ENCODE measurements at regions not wholly inside any gene's neighbourhood (a gene's known extent, or its start where the extent isn't known, plus 50 kb on each side); places are given as distances from the start of the nearest gene placed in this dataset.
"Not testable (repeated sequence)": the region's sequence is repeated elsewhere in the genome, so short reads cannot be mapped to it uniquely, and the experiment has no call there.

DNA sequence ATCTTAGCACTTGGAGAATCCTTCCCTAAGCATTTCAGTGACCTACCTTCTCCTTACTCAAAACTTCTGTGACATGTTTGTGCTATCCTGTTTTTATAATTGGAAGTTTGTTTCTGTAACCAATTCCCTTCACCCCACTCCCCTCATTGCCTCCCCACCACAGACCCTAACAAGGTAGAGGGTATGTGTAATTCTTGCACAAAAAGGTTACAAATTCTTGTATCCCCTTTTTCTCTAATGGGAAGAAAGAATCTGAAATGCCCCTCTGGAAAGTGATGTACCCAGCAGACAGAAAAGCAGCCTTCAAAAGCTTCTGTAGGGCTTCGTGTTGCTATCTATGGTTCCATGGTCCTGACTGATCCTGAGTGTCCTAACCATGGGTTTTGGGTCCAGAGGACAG lies 111.7 kb upstream of the TMEM170B start:
- no peak for DNase-seq

DNA sequence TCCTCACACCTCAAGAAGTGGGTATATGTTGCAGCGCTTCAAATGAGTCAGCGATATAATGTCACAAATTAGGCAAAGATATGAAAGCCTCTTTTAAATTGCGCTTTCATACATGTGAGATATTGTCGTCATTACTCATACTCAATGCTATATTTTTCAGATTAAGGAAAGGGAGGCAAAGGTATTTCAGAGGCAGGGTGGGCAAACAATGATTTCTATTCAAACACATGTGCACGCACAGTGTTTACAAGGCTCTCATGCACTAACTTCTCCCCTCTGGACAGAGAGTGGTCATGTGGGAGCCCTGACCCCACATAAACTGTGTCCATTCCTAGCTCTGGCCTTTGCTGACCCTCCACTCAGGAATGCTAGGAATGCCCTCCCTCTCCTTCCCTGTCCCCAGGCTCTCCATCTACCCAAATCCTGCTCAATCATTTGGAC lies 112.1 kb upstream of the TMEM170B start:
- DNase-seq: peak; percentile 41 to 69

DNA sequence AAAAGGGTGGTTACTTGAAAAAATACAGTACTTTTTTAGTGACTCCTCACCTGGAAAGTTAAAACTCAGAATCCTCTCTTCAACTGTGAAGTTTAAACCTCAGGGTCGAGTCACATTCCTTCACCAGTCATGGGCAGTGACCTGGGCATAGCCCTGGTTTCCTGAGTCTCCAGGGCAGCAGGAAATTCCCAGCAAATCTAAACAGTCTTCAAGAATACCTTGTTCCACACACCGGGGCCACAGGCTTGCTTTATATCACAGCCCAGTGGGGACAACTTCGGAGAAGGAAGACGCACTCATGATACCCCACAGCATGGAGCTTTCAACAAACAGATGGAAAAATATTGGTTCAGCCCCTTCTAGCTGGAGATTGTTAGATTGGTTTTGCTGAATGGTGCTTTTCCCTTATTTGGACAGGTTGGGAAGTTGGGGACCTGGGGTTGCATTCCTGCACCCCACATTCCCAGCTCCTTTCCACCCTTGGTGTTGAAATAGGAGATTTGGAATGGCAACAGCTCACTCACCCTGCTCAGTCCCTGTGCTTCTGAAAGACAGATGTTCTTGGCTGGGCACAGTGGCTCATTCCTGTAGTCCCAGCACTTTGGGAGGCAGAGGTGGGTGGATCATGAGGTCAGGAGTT lies 113.0 kb upstream of the TMEM170B start:
- peak in 1 of 2 experiments; percentile 28 for DNase-seq

DNA sequence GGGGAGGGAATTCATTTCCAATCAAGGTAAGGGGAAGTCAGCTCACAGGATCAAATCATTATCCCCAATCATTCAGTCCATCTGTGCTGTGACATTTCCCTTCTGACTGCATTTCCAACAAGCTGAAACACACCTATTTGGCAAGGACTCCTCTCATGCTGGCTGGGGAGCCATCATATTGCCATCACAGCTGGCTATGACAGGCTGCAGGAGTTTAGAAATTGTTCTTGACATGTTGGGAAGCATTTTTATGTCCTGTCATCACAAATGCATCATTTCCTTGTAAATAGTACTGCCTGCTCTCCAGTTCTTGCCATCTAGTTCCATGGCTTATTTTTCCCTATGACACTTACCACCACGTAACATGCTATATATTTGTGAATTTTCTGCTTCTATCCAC lies 113.9 kb upstream of the TMEM170B start:
- no peak for DNase-seq

DNA sequence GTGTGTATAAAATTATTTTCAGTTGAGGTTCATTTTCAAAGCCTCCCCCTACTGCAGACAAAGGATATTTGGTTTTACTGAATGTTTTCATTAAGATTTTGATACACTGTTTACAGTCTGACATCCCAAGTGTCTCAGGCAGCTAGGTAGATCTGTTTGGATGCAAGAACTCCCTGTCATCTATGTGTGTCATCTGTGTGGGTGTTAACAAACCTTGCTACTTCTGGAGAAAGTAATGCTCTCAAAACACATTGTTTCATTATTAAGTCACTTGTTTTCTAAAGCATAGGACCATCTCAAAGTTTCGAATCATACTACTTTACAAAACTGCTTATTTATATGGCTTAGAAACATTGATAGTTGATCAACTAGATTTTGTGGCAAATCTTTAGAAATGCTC lies 114.5 kb upstream of the TMEM170B start:
- peak in 1 of 2 experiments; percentile 27 for DNase-seq

DNA sequence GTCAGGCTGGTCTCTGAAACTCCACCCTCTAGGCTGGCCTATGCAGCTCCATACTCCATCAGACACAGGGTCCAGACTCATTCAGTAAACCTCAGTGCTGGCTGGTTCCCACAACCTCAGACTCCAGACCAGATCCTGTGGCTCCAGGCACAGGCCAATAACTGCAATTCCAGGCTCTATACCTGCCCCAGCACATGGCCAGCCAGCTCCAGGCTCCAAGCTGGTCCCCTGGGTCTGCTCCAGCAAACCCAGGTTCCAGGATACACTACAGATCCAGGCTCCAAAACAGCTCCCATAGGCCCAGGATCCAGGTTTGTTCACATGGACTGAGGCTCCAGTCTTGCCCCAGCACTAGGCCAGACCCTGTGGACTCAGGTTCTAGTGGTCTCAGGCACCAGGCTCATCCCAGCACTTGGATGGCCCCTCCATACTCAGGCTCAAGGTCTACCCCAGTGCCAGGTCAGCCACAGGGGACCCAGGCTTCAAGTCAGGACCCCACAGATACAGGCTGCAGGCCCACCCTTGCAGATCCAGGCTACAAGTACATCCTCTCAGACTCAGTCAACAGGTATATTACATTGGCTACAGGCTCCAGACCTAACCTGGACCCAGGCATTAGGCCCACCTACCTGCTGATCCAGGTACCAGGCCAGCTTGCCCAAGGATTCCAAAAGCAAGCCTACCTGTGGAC lies 117.6 kb upstream of the TMEM170B start:
- DNase-seq: no peak

DNA sequence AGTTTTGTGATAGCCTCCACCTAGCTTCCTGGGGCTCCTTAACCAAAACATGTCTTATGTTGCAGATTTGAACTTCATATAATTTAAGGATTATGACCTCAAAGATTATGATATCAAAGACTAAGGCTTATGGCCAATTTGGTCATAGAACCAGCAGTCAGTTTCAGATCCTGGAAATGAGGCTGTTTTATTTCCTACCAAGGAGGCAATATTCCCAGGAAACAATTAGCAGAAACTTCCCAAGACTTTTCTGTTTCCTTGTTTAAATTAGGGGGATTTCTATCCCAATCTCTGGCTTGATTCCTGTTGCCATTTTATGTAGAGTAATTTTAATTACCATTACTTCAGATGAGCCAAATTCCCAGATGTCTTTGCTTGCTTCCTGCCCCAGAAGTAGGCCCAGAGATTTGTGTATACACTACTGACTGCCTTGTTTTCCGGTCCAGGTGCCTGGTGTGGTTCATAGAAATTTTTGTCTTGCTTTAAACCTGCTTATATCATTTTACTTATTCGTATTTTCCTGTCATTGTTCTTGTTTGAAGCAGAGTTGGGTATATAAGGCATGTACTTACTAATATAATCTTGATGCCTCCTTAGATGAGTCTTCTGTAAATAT lies 119.2 kb upstream of the TMEM170B start:
- no peak for DNase-seq

DNA sequence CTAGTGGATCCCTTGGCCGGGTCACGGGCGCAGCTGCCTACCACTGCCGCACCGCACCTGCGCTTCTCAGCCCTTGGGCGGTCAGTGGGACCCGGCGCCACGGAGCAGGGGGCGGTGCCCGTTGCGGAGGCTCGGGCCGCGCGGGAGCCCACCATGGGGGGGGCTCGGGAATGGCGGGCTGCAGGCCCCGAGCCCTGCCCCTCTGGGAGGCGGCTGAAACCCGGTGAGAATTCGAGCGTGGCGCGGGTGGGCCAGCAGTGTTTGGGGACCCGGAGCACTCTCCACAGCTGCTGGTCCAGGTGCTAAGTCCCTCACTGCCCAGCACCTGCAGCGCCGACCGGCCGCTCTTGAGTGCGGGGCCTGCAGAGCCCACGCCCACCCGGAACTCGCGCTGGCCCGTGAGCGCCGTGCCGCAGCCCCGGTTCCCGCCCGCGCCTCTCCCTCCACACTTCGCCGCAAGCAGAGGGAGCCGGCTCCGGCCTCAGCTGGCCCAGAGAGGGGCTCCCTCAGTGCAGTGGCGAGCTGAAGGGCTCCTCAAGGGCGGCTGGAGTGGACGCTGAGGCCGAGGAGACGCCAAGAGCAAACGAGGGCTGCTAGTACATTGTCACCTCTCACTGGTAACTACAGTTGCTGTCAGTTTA lies 120.5 kb upstream of the TMEM170B start:
- DNase-seq: no peak

DNA sequence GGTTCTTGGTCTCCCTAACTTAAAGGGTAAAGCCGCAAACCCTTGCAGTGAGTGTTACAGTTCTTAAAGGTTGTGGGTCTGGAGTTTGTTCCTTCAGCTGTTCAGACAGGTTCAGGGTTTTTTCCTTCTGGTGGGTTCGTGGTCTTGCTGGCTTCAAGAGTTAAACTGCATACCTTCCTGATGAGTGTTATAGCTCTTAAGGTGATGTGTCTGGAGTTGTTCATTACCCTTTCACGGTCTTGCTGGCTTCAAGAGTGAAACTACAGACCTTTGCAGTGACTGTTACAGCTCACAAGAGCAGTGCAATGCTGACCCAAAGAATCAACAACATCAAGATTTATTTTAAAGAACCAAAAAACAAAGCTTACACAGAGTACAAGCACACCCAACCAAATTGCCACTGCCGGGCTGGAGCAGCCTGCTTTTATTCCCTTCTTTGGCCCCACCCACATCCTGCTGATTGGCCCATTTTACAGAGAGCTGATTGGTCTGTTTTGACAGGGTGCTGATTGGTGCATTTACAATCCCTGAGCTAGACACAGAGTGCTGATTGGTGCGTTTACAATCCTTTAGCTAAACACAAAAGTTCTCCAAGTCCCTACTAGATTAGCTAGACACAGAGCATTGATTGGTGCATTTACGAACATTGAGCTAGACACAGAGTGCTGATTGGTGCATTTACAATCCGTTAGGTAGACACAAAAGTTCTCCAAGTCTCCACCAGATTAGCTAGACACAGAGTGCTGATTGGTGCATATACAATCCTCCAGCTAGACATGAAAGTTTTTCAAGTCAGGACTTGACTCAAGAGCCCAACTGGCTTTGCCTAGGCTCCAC lies 121.2 kb upstream of the TMEM170B start:
- DNase-seq: not testable (repeated sequence)

DNA sequence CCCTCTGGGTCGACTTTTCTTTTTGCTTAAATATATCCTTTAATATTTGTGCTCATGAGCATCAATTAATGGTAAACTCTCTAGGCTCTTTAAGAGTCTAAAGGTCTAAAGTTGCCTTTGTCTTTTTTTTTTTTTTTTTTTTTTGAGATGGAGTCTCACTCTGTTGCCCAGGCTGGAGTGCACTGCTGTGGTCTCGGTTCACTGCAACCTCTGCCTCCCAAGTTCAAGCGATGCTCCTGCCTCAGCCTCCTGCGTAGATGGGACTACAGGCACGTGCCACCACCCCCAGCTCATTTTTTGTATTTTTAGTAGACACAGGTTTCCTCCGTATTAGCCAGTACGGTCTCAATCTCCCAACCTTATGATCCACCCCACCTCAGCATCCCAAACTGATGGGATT lies 122.0 kb upstream of the TMEM170B start:
- no peak for DNase-seq

DNA sequence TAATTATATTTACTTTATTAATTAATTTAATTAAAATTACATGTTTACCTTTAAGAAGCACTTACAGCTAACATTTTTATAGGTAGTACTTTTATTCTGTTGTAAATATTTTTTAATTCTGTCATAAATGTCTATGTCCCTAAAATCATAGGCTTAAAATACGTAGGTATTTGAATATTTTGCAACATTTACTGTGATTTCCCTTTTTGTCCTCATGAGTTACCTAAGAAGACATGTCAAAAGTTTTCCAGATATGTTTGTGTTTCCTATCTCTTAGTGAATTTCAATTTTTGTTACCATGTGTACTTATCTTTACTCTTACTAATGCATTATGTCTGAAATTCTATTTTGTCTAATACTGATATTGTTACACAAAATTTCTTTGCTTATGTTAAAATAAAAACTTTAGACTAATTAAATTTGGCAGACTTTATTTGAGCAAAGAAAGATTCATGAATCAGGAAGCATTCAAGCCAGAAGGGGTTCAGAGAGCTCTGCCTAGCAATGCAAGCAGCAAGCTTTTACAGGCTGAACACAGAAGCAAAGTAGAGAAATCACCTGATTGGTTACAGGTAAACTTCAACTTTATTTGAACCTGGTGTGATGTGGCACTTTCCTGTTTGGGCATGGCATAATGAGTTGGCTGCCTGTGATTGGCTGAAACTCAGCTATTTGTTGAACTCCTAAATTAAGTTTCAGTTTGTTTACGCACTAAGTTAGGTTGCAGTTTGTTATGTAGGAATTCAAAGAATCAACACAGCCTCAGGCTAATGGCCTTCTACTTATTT lies 123.2 kb upstream of the TMEM170B start:
- DNase-seq: peak in 1 of 2 experiments; percentile 27

DNA sequence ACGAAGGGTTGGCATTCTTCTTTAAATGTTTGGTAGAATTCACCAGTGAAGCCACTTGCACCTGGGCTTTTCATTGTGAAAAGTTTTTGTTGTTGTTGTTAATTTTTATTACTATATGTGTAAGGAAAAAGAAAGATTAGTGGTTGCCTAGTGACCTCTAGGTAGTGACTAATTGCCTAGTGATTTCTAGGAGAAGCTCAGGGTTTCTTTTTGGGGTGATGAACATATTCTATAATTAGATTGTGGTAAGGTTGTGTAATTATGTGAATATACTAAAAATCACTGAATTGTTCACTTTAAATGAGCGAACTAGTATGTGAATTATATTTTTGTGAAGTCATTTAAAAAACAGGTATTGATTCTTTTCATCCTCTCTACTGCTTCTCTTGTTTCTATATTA lies 123.8 kb upstream of the TMEM170B start:
- DNase-seq: no peak

DNA sequence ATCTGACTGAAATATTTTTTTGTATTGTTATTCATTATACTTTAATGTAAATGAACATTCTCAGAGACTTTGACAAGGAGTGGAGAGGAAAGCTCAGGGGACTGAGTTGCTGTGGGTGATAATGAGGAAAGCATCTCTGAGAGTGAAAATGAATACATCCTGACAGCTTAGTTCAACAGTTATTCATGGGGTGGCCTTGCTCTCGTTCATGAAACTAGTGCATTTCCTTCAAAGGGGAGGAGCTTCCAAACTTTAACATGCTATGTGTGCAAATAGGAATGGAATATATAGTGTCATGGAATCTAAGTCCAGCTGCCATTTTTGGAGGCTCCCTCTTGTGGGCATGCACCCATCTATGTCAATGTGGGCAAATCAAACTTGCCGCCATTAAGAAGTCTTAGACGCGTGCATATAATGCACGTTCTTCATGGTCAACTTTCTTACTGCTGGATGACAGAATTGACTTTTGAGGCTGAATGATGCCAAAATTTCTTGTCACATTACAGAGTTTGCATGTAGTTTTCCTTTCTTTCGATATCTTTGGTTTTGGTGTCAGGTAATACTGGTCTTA lies 124.3 kb upstream of the TMEM170B start:
- DNase-seq: no peak

DNA sequence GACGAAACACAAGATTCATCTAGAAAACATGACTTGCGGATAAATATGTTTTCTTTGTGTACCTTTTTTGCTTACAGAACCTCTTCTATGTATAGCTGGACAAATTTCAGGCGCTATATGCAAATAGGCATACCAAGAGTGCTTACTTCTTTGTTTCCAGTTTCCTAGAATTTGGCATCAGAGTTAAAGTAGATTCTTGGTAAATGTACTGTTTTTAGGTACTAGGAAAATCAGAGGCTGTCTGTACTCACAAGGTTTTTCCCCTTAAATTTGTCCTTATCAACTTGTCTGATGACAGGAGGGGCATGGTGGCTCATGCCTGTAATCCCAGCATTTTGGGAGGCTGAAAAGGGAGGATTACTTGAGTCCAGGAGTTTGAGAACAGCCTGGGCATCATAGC lies 124.9 kb upstream of the TMEM170B start:
- DNase-seq: no peak

DNA sequence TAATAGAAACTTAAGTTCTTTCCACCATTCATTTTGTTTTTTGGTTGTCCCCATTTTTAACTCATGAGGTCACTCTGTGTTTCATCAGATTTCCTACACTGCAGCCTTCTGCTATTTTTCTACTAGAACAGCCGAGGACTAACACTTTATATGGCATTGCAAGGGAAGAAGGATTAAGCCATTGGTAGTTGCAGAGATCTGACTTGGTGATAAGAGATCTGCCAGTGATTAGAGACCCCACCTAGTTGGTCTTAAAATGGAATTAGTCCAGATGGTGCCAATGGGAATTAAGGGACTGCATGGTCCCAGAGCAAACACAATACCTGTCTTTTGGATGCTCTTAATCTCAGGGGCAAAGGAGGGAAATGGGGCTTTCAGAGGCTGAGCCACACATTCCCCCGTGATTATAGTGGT lies 125.5 kb upstream of the TMEM170B start:
- no peak for DNase-seq

DNA sequence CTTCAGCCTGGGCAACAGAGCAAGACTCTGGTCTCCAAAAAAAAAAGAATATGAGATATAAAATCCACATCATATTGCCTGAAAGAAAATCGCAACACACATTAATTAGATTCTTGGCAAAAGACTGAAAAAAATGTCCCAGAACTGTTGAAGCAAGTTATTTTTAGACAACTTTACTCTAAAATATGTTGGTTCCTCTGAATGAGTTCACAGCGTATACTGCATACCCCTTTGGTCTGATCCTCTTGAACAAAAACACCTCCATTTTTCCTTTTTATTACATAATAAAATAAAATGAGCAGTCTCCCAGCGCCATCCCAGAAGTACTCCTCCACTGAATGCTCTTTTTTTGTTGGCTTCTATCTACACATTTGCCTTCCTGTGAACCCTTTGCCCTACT lies 126.0 kb upstream of the TMEM170B start:
- DNase-seq: no peak

DNA sequence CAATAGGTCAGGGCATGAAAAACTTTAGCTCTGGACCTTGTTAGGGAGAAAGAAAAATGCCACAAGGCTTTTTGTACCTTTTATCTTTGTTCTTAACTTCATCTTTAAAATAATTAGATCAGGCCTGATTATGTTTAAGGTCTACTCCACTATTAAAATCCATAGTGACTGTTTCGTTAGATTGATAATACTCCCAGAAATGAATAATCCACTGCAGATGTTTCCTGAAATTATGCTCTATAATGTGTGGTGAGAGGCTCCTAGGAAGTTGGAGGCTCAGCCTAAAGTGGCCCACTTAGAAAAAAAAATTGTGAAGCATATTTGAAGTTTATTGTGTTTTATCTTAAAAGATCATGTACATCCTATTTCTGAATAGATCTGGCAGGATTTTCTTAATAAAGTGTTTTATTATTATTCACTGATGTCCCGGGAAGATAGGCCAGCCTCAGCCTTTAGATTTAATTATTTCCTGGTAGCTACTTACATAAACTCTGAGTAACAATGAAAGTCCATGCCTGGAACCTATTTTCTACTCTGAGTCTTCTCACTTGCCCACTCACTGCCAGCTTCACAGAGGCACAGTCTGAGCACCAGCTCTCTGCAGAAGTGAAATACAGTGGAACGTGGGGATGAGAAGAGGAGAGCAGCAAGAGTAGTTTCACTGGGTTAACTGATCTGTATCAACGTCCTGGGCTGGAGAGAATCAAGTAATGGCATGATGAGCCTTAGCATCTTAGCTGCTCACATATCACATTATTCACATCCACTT lies 126.8 kb upstream of the TMEM170B start:
- no peak for DNase-seq

DNA sequence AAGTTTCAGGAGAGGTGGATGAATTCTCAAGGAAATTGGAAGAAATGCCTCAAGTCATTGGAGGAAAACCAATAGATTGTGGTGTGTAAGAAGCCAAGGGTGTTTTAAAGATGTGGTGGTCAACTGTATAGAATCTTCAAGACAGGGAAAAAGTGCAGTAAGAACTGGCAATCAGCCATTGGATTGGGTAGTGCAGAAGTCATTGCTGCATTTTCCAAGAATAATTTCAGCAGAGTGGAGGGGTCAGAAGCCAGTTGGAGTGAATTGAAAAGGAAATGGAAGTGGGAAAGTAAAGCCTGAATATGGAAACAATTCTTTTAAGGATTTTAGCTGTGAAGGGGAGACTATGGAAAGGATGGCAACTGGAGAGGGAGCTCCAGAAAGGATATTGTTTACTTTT lies 128.2 kb upstream of the TMEM170B start:
- no peak for DNase-seq

DNA sequence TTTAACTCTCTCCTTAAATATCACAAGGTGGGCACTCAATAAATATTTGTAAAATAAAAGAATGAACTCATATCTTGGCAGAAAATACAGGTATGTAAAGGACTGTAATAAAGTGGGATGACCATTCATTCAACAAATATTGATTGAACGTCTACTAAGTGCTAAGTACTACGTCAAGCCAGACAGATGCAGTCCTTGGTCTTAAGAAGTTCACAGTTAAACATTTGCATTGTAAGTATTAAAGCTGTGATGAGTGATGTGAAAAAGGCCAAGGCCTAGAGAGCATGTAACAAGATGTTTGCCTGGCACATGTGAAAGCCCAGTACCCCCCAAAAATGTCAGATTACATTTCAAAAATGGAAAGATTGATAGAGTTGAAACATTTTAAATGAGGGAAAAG lies 130.1 kb upstream of the TMEM170B start:
- no peak for DNase-seq

DNA sequence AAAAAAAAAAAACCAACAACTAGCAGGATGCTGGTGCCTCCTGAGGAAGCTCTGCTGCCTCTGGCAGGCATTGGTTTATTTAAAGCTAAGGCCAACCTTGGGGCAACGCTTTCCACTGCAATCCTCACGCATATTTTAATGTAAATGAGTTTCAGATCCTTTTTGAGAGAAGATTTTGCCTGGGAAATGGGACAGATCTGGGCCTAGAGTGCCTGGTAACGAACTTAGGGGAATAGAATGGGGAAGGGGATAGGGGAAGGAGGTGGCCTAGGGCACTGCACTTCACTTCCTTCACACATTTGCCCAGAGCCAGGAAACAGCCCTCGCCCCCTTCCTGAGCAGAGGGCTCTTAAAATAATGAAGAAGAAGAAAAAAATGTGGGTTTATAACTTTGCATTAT lies 132.7 kb upstream of the TMEM170B start:
- no peak for DNase-seq

DNA sequence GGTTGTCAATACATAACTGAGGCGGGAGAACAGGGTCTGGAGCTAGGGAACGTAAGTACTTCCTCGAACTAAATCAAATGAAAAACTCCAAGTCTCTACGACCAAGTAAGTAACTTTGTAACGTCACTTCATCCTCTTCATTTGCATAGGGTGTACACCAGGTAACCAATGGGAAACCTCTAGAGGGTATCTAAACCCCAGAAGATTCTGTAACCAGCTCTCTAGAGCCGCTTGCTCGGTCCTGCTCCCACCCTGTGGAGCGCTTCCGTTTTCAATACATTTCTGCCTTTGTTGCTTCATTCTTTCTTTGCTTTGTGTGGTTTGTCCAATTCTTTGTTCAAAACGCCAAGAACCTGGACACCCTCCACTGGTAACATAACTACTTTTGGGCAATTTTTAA lies 133.5 kb upstream of the TMEM170B start:
- DNase-seq: no peak
